DND-41 (cell line): ENCODE measurements at regions not wholly inside any gene's neighbourhood (a gene's known extent, or its start where the extent isn't known, plus 50 kb on each side); places are given as distances from the start of the nearest gene placed in this dataset.

Source experiments
- ATAC-seq: fragments of 200-7000 bp; cut with Tn5 transposase; 3 replicates; pipeline ENCODE4 v1.9.1; 2021; ENCODE audit warnings: low read depth; ENCODE audit not compliant: insufficient read depth
- DNase-seq: peaks from one replicate; pipeline ENCODE4 v3.0.0-alpha.2; 2020
- H2AFZ ChIP-seq: 2 replicates; pipeline ENCODE4 v1.6.0; 2012; ENCODE audit warnings: low read depth, low read length
- H3K27ac ChIP-seq: 2 replicates; pipeline ENCODE4 v1.5.1; 2012; ENCODE audit warnings: low read length, inconsistent platforms
- H3K27me3 ChIP-seq: fragments of 200-600 bp; sonication (generic); 2 replicates; pipeline ENCODE4 v1.6.0; 2012; ENCODE audit warnings: low read length, mild to moderate bottlenecking, inconsistent platforms; ENCODE audit not compliant: insufficient read depth, poor library complexity
- H3K36me3 ChIP-seq: 2 replicates; pipeline ENCODE4 v1.5.1; 2012; ENCODE audit warnings: low read length, inconsistent platforms; ENCODE audit not compliant: insufficient read depth
- H3K4me1 ChIP-seq: 2 replicates; pipeline ENCODE4 v1.5.1; 2012; ENCODE audit warnings: mild to moderate bottlenecking, low read length; ENCODE audit not compliant: insufficient read depth
- H3K4me2 ChIP-seq: 2 replicates; pipeline ENCODE4 v1.6.0; 2012; ENCODE audit warnings: mild to moderate bottlenecking, moderate library complexity, low read length, inconsistent platforms; ENCODE audit not compliant: insufficient read depth
- H3K4me3 ChIP-seq, 2 experiments: fragments of 200-600 bp in 1 of 2; shearing (Covaris generic) in 1 of 2; 2 replicates each; pipeline ENCODE4 v1.5.1; 2012 to 2016; ENCODE audit warnings: inconsistent platforms in 2 of 2, low read length in 2 of 2, mild to moderate bottlenecking in 2 of 2, low read depth in 1 of 2, moderate library complexity in 1 of 2
- H3K79me2 ChIP-seq: 2 replicates; pipeline ENCODE4 v1.6.0; 2012; ENCODE audit warnings: low read length, inconsistent platforms; ENCODE audit not compliant: insufficient read depth
- H3K9ac ChIP-seq: 2 replicates; pipeline ENCODE4 v1.6.0; 2012; ENCODE audit warnings: low read depth, mild to moderate bottlenecking, inconsistent platforms, low read length, moderate library complexity
- H3K9me3 ChIP-seq: 2 replicates; pipeline ENCODE4 v1.5.1; 2012; ENCODE audit warnings: low read length, moderate library complexity, mild to moderate bottlenecking, inconsistent platforms; ENCODE audit not compliant: insufficient read depth, severe bottlenecking
- H4K20me1 ChIP-seq: 2 replicates; pipeline ENCODE4 v1.6.0; 2012; ENCODE audit warnings: low read length; ENCODE audit not compliant: insufficient read depth
- CTCF ChIP-seq: IDR thresholded peaks from 2 replicates; pipeline ENCODE4 v1.5.1; 2012; ENCODE audit warnings: borderline replicate concordance, low read length, moderate library complexity, mild to moderate bottlenecking; ENCODE audit not compliant: poor library complexity, severe bottlenecking; ENCODE audit errors: extremely low read depth
- EZH2 ChIP-seq: IDR thresholded peaks from 3 replicates; pipeline ENCODE4 v1.6.1; 2012; ENCODE audit warnings: borderline replicate concordance, low read depth, mild to moderate bottlenecking, moderate library complexity, low read length, inconsistent platforms; ENCODE audit not compliant: severe bottlenecking

GRCh38 chr13:66102864-66103263 lies 1127.3 kb downstream of the PCDH9 start:
- DNase-seq (no peak), ATAC-seq (no peak)
- Histone ChIP-seq H3K4me1 (no peaks in the 10 kb centered on the region), H3K79me2 (no peaks in the 10 kb centered on the region), H3K36me3 (no peaks in the 10 kb centered on the region), H3K4me2 (no peak overlapping the region), H3K9me3 (no peaks in the 10 kb centered on the region), H3K27ac (no peak overlapping the region), H3K9ac (no peak overlapping the region), H4K20me1 (no peaks in the 10 kb centered on the region), H3K4me3 (no peak overlapping the region), H2AFZ (no peak overlapping the region), H3K27me3 (no peaks in the 10 kb centered on the region)
- no peak for TF ChIP-seq EZH2
- no peak for TF ChIP-seq CTCF

GRCh38 chr13:66099825-66100224 lies 1130.3 kb downstream of the PCDH9 start:
- Histone ChIP-seq H3K9ac (no peak overlapping the region), H3K9me3 (peaks cover 3% of the 10 kb centered on the region), H3K27me3 (no peaks in the 10 kb centered on the region), H3K36me3 (no peaks in the 10 kb centered on the region), H3K4me3 (no peak overlapping the region), H3K79me2 (no peaks in the 10 kb centered on the region), H4K20me1 (no peaks in the 10 kb centered on the region), H3K27ac (no peak overlapping the region), H3K4me1 (no peaks in the 10 kb centered on the region), H3K4me2 (no peak overlapping the region), H2AFZ (no peak overlapping the region)
- TF ChIP-seq CTCF (no peak), EZH2 (no peak)
- ATAC-seq (no peak), DNase-seq (no peak)

- Histone ChIP-seq H3K9me3 (peaks cover 4% of the 10 kb centered on the region), H3K36me3 (no peaks in the 10 kb centered on the region), H3K9ac (no peak overlapping the region), H4K20me1 (no peaks in the 10 kb centered on the region), H3K79me2 (no peaks in the 10 kb centered on the region), H2AFZ (no peak overlapping the region), H3K4me3 (no peak overlapping the region), H3K27me3 (no peaks in the 10 kb centered on the region), H3K27ac (no peak overlapping the region), H3K4me2 (no peak overlapping the region), H3K4me1 (no peaks in the 10 kb centered on the region)
- ATAC-seq (no peak), DNase-seq (no peak)
- TF ChIP-seq EZH2 (no peak), CTCF (no peak)
Observed at GRCh38 chr13:66098931-66099628, 1131.1 kb downstream of the PCDH9 start.
